ENCODE measurements at regions not wholly inside any gene's neighbourhood (a gene's known extent, or its start where the extent isn't known, plus 50 kb on each side); places are given as distances from the start of the nearest gene placed in this dataset.
"Not testable (repeated sequence)": the region's sequence is repeated elsewhere in the genome, so short reads cannot be mapped to it uniquely, and the experiment has no call there.

DNA sequence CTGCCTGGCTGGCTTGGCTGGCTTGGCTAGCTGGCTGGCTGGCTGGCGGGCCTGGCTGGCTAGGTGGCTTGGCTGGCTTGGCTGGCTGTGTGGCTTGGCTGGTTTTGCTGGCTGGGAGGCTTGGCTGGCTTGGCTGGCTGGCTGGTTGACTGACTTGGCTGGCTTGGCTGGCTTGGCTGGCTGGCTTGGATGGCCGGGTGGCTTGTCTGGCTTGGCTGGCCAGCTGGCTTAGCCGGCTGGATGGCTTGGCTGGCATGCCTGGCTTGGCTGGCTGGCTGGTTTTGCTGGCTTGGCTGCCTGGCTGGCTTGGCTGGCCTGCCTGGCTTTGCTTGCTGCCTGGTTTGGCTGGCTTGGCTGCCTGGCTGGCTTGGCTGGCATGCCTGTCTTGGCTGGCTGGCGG is 2817.3 kb downstream of the RPIA start:
- not testable (repeated sequence) for TF ChIP-seq EZH2 (IDR thresholded peaks at IDR 0.05; ENCODE audit: low read depth, unreplicated experiment); CTCF (conservative IDR thresholded peaks at IDR 0.05; ENCODE audit: low read depth in 2 of 2); NANOG (IDR thresholded peaks at IDR 0.05; ENCODE audit: borderline replicate concordance); EZH2phosphoT487 (IDR thresholded peaks at IDR 0.05; ENCODE audit: unreplicated experiment); CREB1 (CRISPR knock-in tag; IDR thresholded peaks at IDR 0.05; ENCODE audit: low read depth); ETS1 (IDR thresholded peaks at IDR 0.05); POLR2AphosphoS5 (IDR thresholded peaks at IDR 0.05; ENCODE audit: low read depth); ZNF331 (CRISPR knock-in tag; IDR thresholded peaks at IDR 0.05; ENCODE audit: low read depth); JUNB (IDR thresholded peaks at IDR 0.05; ENCODE audit: unreplicated experiment); ZNF114 (CRISPR knock-in tag; IDR thresholded peaks at IDR 0.05)
- TF ChIP-seq, protein P1, sequence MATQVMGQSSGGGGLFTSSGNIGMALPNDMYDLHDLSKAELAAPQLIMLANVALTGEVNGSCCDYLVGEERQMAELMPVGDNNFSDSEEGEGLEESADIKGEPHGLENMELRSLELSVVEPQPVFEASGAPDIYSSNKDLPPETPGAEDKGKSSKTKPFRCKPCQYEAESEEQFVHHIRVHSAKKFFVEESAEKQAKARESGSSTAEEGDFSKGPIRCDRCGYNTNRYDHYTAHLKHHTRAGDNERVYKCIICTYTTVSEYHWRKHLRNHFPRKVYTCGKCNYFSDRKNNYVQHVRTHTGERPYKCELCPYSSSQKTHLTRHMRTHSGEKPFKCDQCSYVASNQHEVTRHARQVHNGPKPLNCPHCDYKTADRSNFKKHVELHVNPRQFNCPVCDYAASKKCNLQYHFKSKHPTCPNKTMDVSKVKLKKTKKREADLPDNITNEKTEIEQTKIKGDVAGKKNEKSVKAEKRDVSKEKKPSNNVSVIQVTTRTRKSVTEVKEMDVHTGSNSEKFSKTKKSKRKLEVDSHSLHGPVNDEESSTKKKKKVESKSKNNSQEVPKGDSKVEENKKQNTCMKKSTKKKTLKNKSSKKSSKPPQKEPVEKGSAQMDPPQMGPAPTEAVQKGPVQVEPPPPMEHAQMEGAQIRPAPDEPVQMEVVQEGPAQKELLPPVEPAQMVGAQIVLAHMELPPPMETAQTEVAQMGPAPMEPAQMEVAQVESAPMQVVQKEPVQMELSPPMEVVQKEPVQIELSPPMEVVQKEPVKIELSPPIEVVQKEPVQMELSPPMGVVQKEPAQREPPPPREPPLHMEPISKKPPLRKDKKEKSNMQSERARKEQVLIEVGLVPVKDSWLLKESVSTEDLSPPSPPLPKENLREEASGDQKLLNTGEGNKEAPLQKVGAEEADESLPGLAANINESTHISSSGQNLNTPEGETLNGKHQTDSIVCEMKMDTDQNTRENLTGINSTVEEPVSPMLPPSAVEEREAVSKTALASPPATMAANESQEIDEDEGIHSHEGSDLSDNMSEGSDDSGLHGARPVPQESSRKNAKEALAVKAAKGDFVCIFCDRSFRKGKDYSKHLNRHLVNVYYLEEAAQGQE (IDR thresholded peaks at IDR 0.05; ENCODE audit: unreplicated experiment), result not testable (repeated sequence)
- TF ChIP-seq, protein P2, sequence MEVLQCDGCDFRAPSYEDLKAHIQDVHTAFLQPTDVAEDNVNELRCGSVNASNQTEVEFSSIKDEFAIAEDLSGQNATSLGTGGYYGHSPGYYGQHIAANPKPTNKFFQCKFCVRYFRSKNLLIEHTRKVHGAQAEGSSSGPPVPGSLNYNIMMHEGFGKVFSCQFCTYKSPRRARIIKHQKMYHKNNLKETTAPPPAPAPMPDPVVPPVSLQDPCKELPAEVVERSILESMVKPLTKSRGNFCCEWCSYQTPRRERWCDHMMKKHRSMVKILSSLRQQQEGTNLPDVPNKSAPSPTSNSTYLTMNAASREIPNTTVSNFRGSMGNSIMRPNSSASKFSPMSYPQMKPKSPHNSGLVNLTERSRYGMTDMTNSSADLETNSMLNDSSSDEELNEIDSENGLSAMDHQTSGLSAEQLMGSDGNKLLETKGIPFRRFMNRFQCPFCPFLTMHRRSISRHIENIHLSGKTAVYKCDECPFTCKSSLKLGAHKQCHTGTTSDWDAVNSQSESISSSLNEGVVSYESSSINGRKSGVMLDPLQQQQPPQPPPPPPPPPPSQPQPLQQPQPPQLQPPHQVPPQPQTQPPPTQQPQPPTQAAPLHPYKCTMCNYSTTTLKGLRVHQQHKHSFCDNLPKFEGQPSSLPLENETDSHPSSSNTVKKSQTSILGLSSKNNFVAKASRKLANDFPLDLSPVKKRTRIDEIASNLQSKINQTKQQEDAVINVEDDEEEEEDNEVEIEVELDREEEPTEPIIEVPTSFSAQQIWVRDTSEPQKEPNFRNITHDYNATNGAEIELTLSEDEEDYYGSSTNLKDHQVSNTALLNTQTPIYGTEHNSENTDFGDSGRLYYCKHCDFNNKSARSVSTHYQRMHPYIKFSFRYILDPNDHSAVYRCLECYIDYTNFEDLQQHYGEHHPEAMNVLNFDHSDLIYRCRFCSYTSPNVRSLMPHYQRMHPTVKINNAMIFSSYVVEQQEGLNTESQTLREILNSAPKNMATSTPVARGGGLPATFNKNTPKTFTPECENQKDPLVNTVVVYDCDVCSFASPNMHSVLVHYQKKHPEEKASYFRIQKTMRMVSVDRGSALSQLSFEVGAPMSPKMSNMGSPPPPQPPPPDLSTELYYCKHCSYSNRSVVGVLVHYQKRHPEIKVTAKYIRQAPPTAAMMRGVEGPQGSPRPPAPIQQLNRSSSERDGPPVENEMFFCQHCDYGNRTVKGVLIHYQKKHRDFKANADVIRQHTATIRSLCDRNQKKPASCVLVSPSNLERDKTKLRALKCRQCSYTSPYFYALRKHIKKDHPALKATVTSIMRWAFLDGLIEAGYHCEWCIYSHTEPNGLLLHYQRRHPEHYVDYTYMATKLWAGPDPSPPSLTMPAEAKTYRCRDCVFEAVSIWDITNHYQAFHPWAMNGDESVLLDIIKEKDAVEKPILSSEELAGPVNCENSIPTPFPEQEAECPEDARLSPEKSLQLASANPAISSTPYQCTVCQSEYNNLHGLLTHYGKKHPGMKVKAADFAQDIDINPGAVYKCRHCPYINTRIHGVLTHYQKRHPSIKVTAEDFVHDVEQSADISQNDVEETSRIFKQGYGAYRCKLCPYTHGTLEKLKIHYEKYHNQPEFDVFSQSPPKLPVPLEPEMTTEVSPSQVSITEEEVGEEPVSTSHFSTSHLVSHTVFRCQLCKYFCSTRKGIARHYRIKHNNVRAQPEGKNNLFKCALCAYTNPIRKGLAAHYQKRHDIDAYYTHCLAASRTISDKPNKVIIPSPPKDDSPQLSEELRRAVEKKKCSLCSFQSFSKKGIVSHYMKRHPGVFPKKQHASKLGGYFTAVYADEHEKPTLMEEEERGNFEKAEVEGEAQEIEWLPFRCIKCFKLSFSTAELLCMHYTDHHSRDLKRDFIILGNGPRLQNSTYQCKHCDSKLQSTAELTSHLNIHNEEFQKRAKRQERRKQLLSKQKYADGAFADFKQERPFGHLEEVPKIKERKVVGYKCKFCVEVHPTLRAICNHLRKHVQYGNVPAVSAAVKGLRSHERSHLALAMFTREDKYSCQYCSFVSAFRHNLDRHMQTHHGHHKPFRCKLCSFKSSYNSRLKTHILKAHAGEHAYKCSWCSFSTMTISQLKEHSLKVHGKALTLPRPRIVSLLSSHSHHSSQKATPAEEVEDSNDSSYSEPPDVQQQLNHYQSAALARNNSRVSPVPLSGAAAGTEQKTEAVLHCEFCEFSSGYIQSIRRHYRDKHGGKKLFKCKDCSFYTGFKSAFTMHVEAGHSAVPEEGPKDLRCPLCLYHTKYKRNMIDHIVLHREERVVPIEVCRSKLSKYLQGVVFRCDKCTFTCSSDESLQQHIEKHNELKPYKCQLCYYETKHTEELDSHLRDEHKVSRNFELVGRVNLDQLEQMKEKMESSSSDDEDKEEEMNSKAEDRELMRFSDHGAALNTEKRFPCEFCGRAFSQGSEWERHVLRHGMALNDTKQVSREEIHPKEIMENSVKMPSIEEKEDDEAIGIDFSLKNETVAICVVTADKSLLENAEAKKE (CRISPR knock-in tag; IDR thresholded peaks at IDR 0.05), result not testable (repeated sequence)

Data from GM23338 (cell line).